HuH-7.5 (cell line): ENCODE measurements at regions not wholly inside any gene's neighbourhood (a gene's known extent, or its start where the extent isn't known, plus 50 kb on each side); places are given as distances from the start of the nearest gene placed in this dataset.
"Not testable (repeated sequence)": the region's sequence is repeated elsewhere in the genome, so short reads cannot be mapped to it uniquely, and the experiment has no call there.

Source experiments
- DNase-seq: peaks from one replicate; pipeline ENCODE4 v3.0.0; 2011; ENCODE audit warnings: low spot score

DNA sequence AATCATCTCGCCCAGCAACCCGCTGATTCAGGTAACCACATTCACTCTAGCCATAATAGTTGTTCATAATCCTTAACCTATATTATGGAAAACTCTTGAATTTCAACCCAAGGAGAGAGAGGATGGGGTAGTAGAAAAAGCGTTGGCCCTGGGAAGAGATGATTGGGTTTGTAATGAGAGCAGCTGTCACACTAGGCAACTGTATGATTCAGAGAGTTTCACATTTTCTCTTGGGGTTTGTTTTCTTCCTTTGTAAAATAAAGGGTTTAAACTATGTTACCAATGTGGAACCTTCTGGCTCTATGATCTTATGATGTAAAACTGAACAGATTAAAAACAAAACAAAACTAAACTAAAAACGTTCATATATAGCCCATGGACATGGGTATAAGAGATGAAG lies 705.2 kb upstream of the IGFBP3 start:
- DNase-seq, result no peak

DNA sequence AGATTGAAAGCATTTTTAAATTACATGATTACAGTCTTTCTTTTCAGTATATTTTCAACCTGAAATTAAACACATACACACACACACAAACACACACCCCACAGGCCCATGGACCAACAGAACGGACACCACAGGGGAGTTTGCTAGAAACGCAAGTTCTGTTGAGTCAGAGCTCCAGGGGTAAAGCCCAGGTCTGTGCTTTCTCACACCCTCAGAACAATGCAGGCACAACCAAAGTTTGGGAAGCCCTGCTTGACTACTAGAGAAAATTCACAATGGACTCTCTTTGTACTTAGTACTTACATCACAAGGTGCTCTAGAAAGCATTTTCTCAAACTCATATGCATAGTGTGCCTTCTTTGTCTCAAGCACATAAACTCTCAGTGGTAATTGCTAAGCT lies 704.0 kb upstream of the IGFBP3 start:
- DNase-seq, result no peak

DNA sequence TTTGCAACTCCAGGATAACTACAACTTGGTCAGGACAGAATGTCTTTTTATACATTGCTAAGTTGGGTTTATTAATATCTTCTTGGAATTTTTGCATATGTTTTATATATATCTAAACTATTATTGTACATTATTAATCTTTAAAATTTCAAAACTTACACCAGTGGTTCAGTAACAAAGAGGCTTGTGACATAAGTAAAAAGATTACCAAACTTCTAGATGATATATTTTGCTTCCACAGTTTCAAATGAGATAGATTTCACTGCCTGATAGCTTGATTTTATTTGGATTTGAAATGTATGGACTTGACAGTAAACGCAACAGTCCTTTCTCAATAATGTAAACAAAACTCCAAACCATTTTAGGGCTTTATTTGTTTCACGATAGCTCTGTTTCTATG lies 701.2 kb upstream of the IGFBP3 start:
- DNase-seq, result no peak

GRCh38 chr7:46619723-46620310 lies 698.7 kb upstream of the IGFBP3 start:
- DNase-seq, result no peak

DNA sequence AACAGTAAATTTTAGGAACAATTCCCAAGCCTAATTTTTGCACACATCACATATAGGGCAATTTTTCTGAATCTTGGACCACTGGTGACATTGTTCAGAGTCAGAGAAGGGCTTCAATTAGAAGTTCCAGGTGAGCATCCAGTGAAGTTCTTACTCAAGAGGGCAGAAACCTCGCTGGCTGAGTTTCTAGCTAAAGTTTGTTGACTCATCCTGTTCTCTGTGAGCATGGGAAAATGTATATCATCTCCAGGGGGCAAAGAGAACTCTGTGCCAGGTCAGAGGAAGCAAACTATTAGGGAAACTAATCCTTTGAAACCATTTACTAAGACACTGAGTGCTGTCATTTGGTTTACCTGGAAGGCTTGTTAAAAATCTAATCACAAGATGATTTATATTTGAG lies 695.6 kb upstream of the IGFBP3 start:
- no peak for DNase-seq

DNA sequence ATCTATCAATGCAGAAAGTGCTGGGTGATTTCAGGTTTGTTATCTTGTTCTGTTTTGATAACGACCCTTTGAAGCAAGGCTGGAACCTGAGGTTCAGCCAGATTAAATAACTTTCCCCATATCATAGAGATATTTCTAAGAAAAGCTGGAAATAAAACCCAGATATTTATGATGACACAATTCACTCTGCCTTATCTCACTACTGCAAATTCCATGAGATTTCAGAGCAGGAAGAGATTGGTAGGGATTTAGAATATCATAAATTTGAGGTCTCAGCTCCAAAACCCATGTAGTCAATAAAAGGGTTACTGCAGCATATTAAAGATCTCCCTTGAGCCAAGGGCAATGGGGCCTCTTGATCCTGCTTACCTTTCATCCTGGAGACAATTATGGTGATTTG lies 692.5 kb upstream of the IGFBP3 start:
- DNase-seq, result no peak

DNA sequence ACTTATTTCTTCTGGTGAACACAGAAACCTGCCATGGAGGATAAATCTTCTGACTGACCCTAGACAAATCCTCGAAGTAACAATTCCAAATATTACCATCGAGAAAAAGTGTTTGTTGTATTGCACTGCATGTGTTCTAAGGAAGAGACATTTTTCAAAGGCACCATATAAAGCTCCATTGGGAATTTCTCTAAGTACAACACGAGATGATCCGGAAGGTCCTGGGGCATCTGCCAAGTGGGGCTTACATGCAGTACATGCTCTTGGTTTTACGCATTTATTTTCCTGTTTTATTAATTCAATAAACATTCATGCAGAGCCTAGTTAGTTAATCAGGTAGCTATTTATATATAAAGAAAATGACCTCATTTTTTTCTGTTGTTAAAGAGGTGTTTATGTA lies 692.0 kb upstream of the IGFBP3 start:
- DNase-seq, result no peak

DNA sequence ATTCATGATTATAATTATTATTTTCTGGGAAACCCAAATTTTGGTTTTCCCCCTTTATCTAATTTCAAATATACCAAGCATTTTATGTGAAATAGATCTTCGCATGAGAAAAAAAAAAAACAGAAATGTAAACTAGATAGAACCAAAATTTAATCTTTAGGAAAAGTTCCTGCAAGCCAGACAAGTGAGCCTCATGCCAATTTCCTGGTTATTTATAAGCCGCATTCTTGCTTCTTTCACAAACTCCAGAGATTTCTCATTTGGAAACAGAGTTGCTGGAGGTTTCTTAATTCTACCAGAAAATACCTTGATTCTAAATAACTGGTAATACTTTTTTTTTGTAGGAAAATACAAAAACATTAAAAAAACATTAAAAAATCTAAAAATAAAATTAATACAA lies 690.4 kb upstream of the IGFBP3 start:
- no peak for DNase-seq

DNA sequence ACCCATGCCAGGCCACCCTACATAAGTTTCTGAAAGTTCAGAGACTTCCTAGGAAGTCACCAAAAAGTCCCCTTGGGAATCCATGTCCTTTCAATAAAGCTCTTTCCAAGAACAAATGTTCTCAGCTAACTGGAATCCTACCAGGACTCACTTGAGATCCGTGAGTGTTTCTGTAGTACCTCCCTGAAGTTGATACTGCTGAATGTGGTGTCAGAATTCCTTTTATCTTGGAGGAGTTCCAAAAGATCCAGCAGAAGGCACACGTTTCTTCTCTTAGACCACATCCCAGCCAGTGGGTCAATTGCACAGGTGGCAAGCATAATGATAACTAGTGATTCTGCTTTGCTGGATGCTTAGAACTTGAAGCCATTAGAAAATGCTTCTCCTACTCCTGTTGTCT lies 689.7 kb upstream of the IGFBP3 start:
- DNase-seq, result no peak

DNA sequence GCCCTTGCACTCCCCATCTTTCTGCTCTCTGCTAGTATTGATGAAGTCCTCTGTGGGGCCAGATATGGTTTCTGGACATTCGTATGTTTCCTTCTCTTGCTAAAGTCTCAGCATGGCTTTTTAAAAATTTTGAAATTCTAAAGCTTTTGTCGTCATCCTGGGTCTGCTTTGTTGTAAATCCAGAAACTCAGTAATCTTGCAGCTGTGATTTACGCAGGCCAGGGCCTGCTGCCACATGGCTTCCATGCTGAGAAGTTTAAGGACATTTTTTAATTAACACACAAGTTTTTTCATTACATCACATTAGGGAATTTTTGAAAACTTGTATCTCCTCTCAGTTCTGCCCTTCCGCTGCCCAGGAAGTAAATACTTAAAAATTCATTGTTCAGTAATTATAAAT lies 686.1 kb upstream of the IGFBP3 start:
- DNase-seq, result no peak

- no peak for DNase-seq
Measured at GRCh38 chr7:46606761-46607160, 685.7 kb upstream of the IGFBP3 start.

DNA sequence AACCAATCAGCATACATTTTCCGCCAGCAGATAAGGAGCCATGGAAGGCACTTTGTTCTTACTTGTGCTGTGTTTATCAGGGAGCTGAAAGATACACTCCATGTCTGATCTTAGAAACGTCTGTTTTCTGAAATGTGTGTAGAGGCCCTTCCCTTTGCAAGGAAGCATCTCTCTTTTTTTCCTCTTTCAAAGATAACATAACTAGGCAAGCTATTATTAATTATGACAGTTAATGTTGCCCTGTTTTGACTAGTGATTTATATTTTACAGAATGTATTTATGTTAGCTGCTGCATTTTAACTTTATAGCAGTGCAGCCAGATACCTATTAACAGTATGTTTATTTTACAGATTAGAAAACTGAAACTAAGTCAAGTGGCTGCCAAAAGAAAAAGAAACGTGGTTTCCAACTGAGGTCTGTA lies 683.2 kb upstream of the IGFBP3 start:
- no peak for DNase-seq

DNA sequence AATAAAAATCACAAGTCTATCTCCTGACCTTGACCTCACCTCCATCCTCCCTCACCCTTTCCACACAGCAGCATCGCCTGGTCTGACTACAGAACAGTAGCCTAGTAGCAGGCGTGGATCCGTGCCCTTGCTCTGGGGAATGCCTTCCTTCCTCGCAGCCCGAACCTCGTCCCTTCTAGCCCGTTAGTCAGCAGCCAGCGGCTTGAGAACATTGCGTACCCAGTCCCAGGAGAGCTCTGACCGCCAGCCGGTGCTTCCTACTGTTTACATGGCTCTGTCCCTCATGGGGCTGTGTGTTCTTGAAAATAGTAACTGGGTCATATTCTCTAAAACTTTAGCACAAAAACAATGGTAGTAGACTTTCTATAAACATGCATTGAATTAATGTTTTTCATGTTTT lies 682.7 kb upstream of the IGFBP3 start:
- no peak for DNase-seq

- no peak for DNase-seq
Measured at GRCh38 chr7:46603296-46603752, 682.3 kb upstream of the IGFBP3 start.

DNA sequence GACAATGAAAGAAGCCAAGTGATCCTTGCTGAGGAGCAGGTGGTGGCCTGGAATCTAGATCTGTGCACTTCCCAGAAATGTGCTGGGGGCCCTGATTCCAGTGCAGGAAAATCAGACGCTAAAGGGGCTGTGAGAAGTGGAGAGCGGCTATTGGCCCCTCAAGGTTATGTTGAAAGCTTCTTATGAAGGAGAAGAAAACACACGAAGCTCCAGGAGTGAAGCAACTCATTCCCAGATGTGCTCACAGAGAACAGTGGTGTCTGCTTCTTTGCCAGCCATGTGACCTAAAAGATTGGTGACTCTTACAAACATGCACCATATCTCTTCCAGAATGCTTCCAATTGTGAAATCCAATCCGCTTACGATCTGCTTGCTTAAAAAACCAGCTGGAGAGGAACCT lies 679.3 kb upstream of the IGFBP3 start:
- no peak for DNase-seq

- DNase-seq, result not testable (repeated sequence)
Measured at GRCh38 chr7:46594831-46595230, 673.8 kb upstream of the IGFBP3 start.

DNA sequence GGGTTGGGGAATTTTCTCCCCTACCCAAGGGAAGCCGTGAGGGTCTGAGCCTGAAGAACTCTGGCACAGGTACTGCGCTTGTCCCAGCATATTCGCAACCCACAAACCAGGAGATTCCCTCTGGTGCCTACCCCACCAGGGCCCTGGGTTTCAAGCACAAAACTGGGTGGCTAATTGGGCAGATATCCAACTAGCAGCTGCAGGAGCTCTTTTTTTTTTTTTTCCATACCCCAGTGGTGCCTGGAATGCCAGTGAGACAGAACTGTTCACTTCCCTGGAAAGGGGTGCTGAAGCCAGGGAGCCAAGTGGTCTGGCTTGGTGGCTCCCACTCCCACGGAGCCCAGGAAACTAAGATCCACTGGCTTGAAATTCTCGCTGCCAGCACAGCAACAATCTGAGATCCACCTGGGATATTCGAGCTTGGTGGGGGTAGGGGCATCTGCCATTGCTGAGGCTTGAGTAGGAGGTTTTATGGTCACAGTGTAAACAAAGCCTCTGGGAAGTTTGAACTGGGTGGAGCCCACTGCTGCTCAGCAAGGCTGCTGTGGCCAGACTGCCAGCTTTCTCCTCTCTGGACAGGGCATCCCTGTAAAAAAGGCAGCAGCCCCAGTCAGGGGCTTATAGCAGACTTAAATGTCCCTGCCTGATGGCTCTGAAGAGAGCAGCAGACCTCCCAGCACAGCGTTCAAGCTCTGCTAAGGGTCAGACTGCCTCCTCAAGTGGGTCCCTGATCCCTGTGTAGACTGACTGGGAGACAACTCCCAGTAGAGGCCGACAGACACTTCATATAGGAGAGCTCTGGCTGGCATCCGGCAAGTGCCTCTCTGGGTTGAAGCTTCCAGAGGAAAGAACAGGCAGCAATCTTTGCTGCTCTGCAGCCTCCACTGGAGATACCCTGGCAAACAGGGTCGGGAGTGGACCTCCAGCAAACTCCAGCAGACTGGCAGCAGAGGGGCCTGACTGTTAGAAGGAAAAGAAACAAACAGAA lies 670.1 kb upstream of the IGFBP3 start:
- DNase-seq, result not testable (repeated sequence)

- DNase-seq, result no peak
Measured at GRCh38 chr7:46589286-46589685, 668.2 kb upstream of the IGFBP3 start.

- DNase-seq, result no peak
Measured at GRCh38 chr7:46586406-46586805, 665.3 kb upstream of the IGFBP3 start.

DNA sequence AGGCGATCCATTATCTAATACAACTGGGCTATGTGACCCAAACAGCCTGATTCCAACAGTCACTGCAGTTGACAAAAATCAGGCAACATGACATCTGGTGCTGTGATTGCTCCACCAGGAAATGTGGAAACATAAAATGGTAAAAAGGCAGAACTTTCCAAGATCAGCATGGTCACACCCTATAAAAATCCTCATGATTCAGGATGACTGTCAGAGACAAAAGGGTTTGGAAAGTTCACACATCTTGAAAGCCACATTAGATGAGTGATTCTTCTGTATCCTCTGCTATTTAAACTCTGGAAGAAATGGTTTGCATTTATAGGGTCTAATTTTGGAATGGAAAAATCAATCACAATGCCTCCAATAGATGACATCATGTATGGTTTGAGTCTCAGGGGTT lies 662.6 kb upstream of the IGFBP3 start:
- DNase-seq, result no peak

GRCh38 chr7:46581268-46581667 lies 660.2 kb upstream of the IGFBP3 start:
- no peak for DNase-seq

GRCh38 chr7:46580766-46581165 lies 659.7 kb upstream of the IGFBP3 start:
- no peak for DNase-seq

DNA sequence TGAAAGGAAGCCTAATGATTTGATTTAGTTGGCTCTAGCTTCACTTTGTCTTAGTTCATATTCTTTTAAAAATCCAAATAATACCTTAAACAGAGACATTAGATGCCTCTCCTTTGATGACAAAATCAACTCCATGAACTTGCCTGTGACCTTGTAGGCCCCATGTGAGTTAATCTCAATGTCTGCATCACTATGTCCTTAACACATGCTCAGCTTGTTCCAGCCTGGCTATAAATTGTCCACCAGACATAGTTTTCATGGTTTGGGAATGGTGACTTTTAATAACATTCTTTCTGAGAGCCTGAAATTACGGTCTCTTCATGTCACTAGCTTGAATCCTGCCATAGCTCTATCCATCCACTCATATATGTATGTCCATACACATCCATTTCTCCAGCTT lies 656.3 kb upstream of the IGFBP3 start:
- no peak for DNase-seq

DNA sequence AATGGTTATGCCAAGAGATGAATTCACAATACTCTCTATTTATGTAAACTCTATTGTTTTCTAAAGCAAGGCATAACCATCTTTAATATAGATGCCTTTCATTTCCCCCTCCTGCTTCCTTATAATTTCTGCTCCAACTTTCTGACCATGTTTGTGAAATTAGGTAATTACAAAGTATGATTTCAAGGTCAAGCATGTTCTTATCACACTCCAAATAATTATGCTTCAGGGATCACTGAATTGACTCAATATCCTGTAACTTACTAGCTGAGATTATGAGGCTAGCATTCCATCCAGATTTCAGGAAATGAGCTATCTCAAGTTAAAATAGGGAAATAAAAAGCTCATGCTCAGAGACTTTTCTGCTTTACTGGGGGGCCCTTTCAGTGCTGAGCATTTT lies 655.9 kb upstream of the IGFBP3 start:
- no peak for DNase-seq
